ENCODE measurements at regions not wholly inside any gene's neighbourhood (a gene's known extent, or its start where the extent isn't known, plus 50 kb on each side); places are given as distances from the start of the nearest gene placed in this dataset.

- H3K27me3 ChIP-seq (ENCODE audit: control insufficient read depth in 5 of 5, insufficient read depth in 4 of 5, low read length in 5 of 5): no peaks in the 10 kb centered on the region
- H3K27ac ChIP-seq (ENCODE audit: low read depth, low read length): peak overlapping the region; percentile 87
- H3K36me3 ChIP-seq (ENCODE audit: control insufficient read depth in 5 of 5, insufficient read depth in 5 of 5, low read length in 5 of 5): no peaks in the 10 kb centered on the region
- peak overlapping the region; percentile 48 to 65 (median 53) for H3K4me3 ChIP-seq (ENCODE audit: low read depth in 1 of 5, low read length in 5 of 5)
- peak overlapping the region; percentile 40 to 76 (median 65) for H3K9ac ChIP-seq (ENCODE audit: low read length in 5 of 5)
- H3K9me3 ChIP-seq (ENCODE audit: control insufficient read depth in 5 of 5, low read length in 5 of 5): no peaks in the 10 kb centered on the region
- H3K4me1 ChIP-seq (ENCODE audit: control insufficient read depth in 5 of 5, insufficient read depth in 5 of 5, low read length in 5 of 5): peaks cover 4 to 26% (median 24%) of the 10 kb centered on the region in 5 donors
Observed at GRCh38 chr9:107637421-107638420, 148.2 kb upstream of the KLF4 start.

- Histone ChIP-seq H3K27ac (ENCODE audit: low read depth, low read length) (peak overlapping the region; percentile 87), H3K36me3 (ENCODE audit: control insufficient read depth in 5 of 5, insufficient read depth in 5 of 5, low read length in 5 of 5) (no peaks in the 10 kb centered on the region), H3K4me3 (ENCODE audit: low read depth in 1 of 5, low read length in 5 of 5) (peak overlapping the region in 4 of 5 donors; percentile 32 to 65 (median 57)), H3K27me3 (ENCODE audit: control insufficient read depth in 5 of 5, insufficient read depth in 4 of 5, low read length in 5 of 5) (no peaks in the 10 kb centered on the region), H3K9ac (ENCODE audit: low read length in 5 of 5) (peak overlapping the region; percentile 40 to 76 (median 59)), H3K9me3 (ENCODE audit: control insufficient read depth in 5 of 5, low read length in 5 of 5) (no peaks in the 10 kb centered on the region), H3K4me1 (ENCODE audit: control insufficient read depth in 5 of 5, insufficient read depth in 5 of 5, low read length in 5 of 5) (peaks cover 8 to 31% (median 25%) of the 10 kb centered on the region in 5 donors)
Observed at GRCh38 chr9:107636571-107637381, 147.2 kb upstream of the KLF4 start.

- Histone ChIP-seq H3K4me1 (ENCODE audit: control insufficient read depth in 5 of 5, insufficient read depth in 5 of 5, low read length in 5 of 5) (peaks cover 8 to 31% (median 25%) of the 10 kb centered on the region in 5 donors), H3K4me3 (ENCODE audit: low read depth in 1 of 5, low read length in 5 of 5) (no peak overlapping the region), H3K9me3 (ENCODE audit: control insufficient read depth in 5 of 5, low read length in 5 of 5) (no peaks in the 10 kb centered on the region), H3K36me3 (ENCODE audit: control insufficient read depth in 5 of 5, insufficient read depth in 5 of 5, low read length in 5 of 5) (no peaks in the 10 kb centered on the region), H3K27ac (ENCODE audit: low read depth, low read length) (no peak overlapping the region), H3K9ac (ENCODE audit: low read length in 5 of 5) (no peak overlapping the region), H3K27me3 (ENCODE audit: control insufficient read depth in 5 of 5, insufficient read depth in 4 of 5, low read length in 5 of 5) (no peaks in the 10 kb centered on the region)
Observed at GRCh38 chr9:107635803-107636174, 146.2 kb upstream of the KLF4 start.

- H3K9ac ChIP-seq (ENCODE audit: low read length in 5 of 5): no peak overlapping the region
- no peaks in the 10 kb centered on the region for H3K27me3 ChIP-seq (ENCODE audit: control insufficient read depth in 5 of 5, insufficient read depth in 4 of 5, low read length in 5 of 5)
- H3K4me1 ChIP-seq (ENCODE audit: control insufficient read depth in 5 of 5, insufficient read depth in 5 of 5, low read length in 5 of 5): peaks cover 8 to 31% (median 25%) of the 10 kb centered on the region in 5 donors
- H3K4me3 ChIP-seq (ENCODE audit: low read depth in 1 of 5, low read length in 5 of 5): no peak overlapping the region
- H3K9me3 ChIP-seq (ENCODE audit: control insufficient read depth in 5 of 5, low read length in 5 of 5): no peaks in the 10 kb centered on the region
- no peak overlapping the region for H3K27ac ChIP-seq (ENCODE audit: low read depth, low read length)
- H3K36me3 ChIP-seq (ENCODE audit: control insufficient read depth in 5 of 5, insufficient read depth in 5 of 5, low read length in 5 of 5): no peaks in the 10 kb centered on the region
Observed at GRCh38 chr9:107635101-107635802, 145.7 kb upstream of the KLF4 start.

GRCh38 chr9:107633406-107633805 lies 143.8 kb upstream of the KLF4 start:
- H3K27ac ChIP-seq (ENCODE audit: low read depth, low read length): no peak overlapping the region
- H3K9me3 ChIP-seq (ENCODE audit: control insufficient read depth in 5 of 5, low read length in 5 of 5): no peaks in the 10 kb centered on the region
- peaks cover 8 to 21% (median 15%) of the 10 kb centered on the region in 5 donors for H3K4me1 ChIP-seq (ENCODE audit: control insufficient read depth in 5 of 5, insufficient read depth in 5 of 5, low read length in 5 of 5)
- H3K36me3 ChIP-seq (ENCODE audit: control insufficient read depth in 5 of 5, insufficient read depth in 5 of 5, low read length in 5 of 5): no peaks in the 10 kb centered on the region
- no peak overlapping the region for H3K9ac ChIP-seq (ENCODE audit: low read length in 5 of 5)
- H3K4me3 ChIP-seq (ENCODE audit: low read depth in 1 of 5, low read length in 5 of 5): no peak overlapping the region
- H3K27me3 ChIP-seq (ENCODE audit: control insufficient read depth in 5 of 5, insufficient read depth in 4 of 5, low read length in 5 of 5): no peaks in the 10 kb centered on the region

- Histone ChIP-seq H3K9ac (ENCODE audit: low read length in 5 of 5) (no peak overlapping the region), H3K4me1 (ENCODE audit: control insufficient read depth in 5 of 5, insufficient read depth in 5 of 5, low read length in 5 of 5) (peaks cover 8 to 20% (median 14%) of the 10 kb centered on the region in 5 donors), H3K27me3 (ENCODE audit: control insufficient read depth in 5 of 5, insufficient read depth in 4 of 5, low read length in 5 of 5) (no peaks in the 10 kb centered on the region), H3K36me3 (ENCODE audit: control insufficient read depth in 5 of 5, insufficient read depth in 5 of 5, low read length in 5 of 5) (no peaks in the 10 kb centered on the region), H3K27ac (ENCODE audit: low read depth, low read length) (no peak overlapping the region), H3K9me3 (ENCODE audit: control insufficient read depth in 5 of 5, low read length in 5 of 5) (no peaks in the 10 kb centered on the region), H3K4me3 (ENCODE audit: low read depth in 1 of 5, low read length in 5 of 5) (no peak overlapping the region)
Observed at GRCh38 chr9:107632661-107633060, 143.1 kb upstream of the KLF4 start.

GRCh38 chr9:107632216-107632615 lies 142.6 kb upstream of the KLF4 start:
- Histone ChIP-seq H3K4me1 (ENCODE audit: control insufficient read depth in 5 of 5, insufficient read depth in 5 of 5, low read length in 5 of 5) (peaks cover 8 to 16% (median 11%) of the 10 kb centered on the region in 5 donors), H3K4me3 (ENCODE audit: low read depth in 1 of 5, low read length in 5 of 5) (no peak overlapping the region), H3K9me3 (ENCODE audit: control insufficient read depth in 5 of 5, low read length in 5 of 5) (no peaks in the 10 kb centered on the region), H3K9ac (ENCODE audit: low read length in 5 of 5) (no peak overlapping the region), H3K27ac (ENCODE audit: low read depth, low read length) (no peak overlapping the region), H3K36me3 (ENCODE audit: control insufficient read depth in 5 of 5, insufficient read depth in 5 of 5, low read length in 5 of 5) (no peaks in the 10 kb centered on the region), H3K27me3 (ENCODE audit: control insufficient read depth in 5 of 5, insufficient read depth in 4 of 5, low read length in 5 of 5) (no peaks in the 10 kb centered on the region)

GRCh38 chr9:107631788-107632187 lies 142.2 kb upstream of the KLF4 start:
- no peaks in the 10 kb centered on the region for H3K9me3 ChIP-seq (ENCODE audit: control insufficient read depth in 5 of 5, low read length in 5 of 5)
- no peaks in the 10 kb centered on the region for H3K36me3 ChIP-seq (ENCODE audit: control insufficient read depth in 5 of 5, insufficient read depth in 5 of 5, low read length in 5 of 5)
- no peak overlapping the region for H3K9ac ChIP-seq (ENCODE audit: low read length in 5 of 5)
- H3K27ac ChIP-seq (ENCODE audit: low read depth, low read length): no peak overlapping the region
- no peaks in the 10 kb centered on the region for H3K27me3 ChIP-seq (ENCODE audit: control insufficient read depth in 5 of 5, insufficient read depth in 4 of 5, low read length in 5 of 5)
- no peak overlapping the region for H3K4me3 ChIP-seq (ENCODE audit: low read depth in 1 of 5, low read length in 5 of 5)
- peaks cover 4 to 12% (median 7%) of the 10 kb centered on the region in 5 donors for H3K4me1 ChIP-seq (ENCODE audit: control insufficient read depth in 5 of 5, insufficient read depth in 5 of 5, low read length in 5 of 5)

GRCh38 chr9:107630156-107630555 lies 140.6 kb upstream of the KLF4 start:
- H3K36me3 ChIP-seq (ENCODE audit: control insufficient read depth in 5 of 5, insufficient read depth in 5 of 5, low read length in 5 of 5): no peaks in the 10 kb centered on the region
- H3K27ac ChIP-seq (ENCODE audit: low read depth, low read length): no peak overlapping the region
- peaks cover 0 to 5% (median 4%) of the 10 kb centered on the region in 5 donors for H3K4me1 ChIP-seq (ENCODE audit: control insufficient read depth in 5 of 5, insufficient read depth in 5 of 5, low read length in 5 of 5)
- H3K9ac ChIP-seq (ENCODE audit: low read length in 5 of 5): no peak overlapping the region
- no peaks in the 10 kb centered on the region for H3K9me3 ChIP-seq (ENCODE audit: control insufficient read depth in 5 of 5, low read length in 5 of 5)
- H3K4me3 ChIP-seq (ENCODE audit: low read depth in 1 of 5, low read length in 5 of 5): no peak overlapping the region
- no peaks in the 10 kb centered on the region for H3K27me3 ChIP-seq (ENCODE audit: control insufficient read depth in 5 of 5, insufficient read depth in 4 of 5, low read length in 5 of 5)

Measured in subcutaneous abdominal adipose tissue (tissue), 5 donors.